Nephron progenitor cell (in vitro differentiated cells): ENCODE measurements at regions not wholly inside any gene's neighbourhood (a gene's known extent, or its start where the extent isn't known, plus 50 kb on each side); places are given as distances from the start of the nearest gene placed in this dataset.
A peak's percentile ranks its signal among the peaks of the same experiment; 100 is the strongest.

Experiments
- DNase-seq: peaks from one replicate; pipeline ENCODE4 v3.0.0; 2021
- H3K27ac Mint-ChIP-seq: 2 replicates; pipeline ENCODE4 v1.8.0; 2021; ENCODE audit warnings: mild to moderate bottlenecking, moderate library complexity, mixed read lengths
- H3K27me3 Mint-ChIP-seq: 2 replicates; pipeline ENCODE4 v1.8.0; 2021; ENCODE audit warnings: mild to moderate bottlenecking, low read depth, mixed read lengths; ENCODE audit not compliant: poor library complexity
- H3K36me3 Mint-ChIP-seq: 2 replicates; pipeline ENCODE4 v1.8.0; 2021; ENCODE audit warnings: low read depth, mixed read lengths
- H3K4me1 Mint-ChIP-seq: 2 replicates; pipeline ENCODE4 v1.8.0; 2021; ENCODE audit warnings: mixed read lengths
- H3K4me3 Mint-ChIP-seq: 2 replicates; pipeline ENCODE4 v1.8.0; 2021; ENCODE audit warnings: mild to moderate bottlenecking, moderate library complexity, mixed read lengths
- H3K9me3 Mint-ChIP-seq: 2 replicates; pipeline ENCODE4 v1.8.0; 2021; ENCODE audit warnings: mild to moderate bottlenecking, moderate library complexity, mixed read lengths
- TF ChIP-seq, protein P1 (sequence below): fragments of 200-600 bp; sonication (generic); IDR thresholded peaks from 2 replicates; pipeline ENCODE4 v1.5.0; 2021; ENCODE audit warnings: antibody characterized with exemption

DNA sequence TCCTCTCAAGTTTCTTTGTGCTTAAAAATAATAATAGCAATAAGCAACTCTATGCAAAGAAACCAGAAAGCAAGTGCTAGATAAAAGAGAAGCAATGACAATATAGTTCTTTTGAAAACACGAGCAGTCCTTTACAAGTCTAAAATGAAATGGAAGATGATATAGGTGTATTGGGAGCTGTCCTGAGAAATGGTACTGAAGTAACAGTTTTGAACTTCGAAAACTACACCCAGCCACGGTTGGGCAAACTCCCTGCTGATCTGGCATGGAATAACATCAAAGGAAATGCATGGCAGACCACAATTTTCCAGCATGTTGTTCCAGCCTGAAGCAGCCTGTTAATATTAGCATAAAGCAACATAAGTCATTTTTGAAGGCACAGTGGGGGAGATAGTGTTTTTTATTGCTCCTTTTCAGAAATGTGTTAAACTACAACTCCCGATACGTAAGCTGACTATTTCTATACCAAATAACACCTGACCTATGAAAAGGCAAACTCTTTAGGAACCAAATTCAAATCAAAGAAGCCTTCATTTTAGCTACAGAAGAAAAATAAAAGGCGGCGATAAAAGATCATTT, 596.1 kb upstream of the KLHL29 start:
- H3K27ac Mint-ChIP-seq, result no peak overlapping the region
- no peak for DNase-seq
- H3K27me3 Mint-ChIP-seq, result peaks cover 10% of the 10 kb centered on the region
- H3K4me1 Mint-ChIP-seq, result peaks cover 5% of the 10 kb centered on the region
- H3K36me3 Mint-ChIP-seq, result no peaks in the 10 kb centered on the region
- no peak overlapping the region for H3K4me3 Mint-ChIP-seq
- TF ChIP-seq, protein P1, sequence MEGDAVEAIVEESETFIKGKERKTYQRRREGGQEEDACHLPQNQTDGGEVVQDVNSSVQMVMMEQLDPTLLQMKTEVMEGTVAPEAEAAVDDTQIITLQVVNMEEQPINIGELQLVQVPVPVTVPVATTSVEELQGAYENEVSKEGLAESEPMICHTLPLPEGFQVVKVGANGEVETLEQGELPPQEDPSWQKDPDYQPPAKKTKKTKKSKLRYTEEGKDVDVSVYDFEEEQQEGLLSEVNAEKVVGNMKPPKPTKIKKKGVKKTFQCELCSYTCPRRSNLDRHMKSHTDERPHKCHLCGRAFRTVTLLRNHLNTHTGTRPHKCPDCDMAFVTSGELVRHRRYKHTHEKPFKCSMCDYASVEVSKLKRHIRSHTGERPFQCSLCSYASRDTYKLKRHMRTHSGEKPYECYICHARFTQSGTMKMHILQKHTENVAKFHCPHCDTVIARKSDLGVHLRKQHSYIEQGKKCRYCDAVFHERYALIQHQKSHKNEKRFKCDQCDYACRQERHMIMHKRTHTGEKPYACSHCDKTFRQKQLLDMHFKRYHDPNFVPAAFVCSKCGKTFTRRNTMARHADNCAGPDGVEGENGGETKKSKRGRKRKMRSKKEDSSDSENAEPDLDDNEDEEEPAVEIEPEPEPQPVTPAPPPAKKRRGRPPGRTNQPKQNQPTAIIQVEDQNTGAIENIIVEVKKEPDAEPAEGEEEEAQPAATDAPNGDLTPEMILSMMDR, result no peak
- no peaks in the 10 kb centered on the region for H3K9me3 Mint-ChIP-seq

- Mint-ChIP-seq H3K36me3 (no peaks in the 10 kb centered on the region), H3K27me3 (peaks cover 15% of the 10 kb centered on the region), H3K27ac (peak overlapping the region; percentile 70), H3K4me3 (no peak overlapping the region), H3K9me3 (no peaks in the 10 kb centered on the region), H3K4me1 (peaks cover 13% of the 10 kb centered on the region)
- DNase-seq, result no peak
- TF ChIP-seq, protein P1, result no peak
Measured at GRCh38 chr2:22795287-22795866, 589.6 kb upstream of the KLHL29 start.

DNA sequence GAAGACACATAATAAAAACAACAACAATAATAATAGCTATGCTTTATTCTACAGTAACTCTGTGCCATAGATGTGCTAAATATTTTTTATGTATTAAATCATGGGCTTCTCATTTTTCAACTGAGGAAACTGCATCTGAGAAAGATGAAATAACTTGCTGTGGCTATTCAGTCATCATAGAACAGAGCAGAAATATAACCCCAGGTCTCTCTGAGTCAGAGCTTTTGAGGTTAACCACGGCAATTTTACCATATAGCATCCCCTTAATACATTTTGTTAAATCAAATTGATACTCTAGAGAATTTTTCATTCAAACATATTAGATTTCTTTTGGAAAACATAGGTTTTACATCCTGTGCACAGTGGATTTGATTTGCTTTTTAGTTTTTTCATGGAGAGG, 586.6 kb upstream of the KLHL29 start:
- H3K27me3 Mint-ChIP-seq, result peaks cover 9% of the 10 kb centered on the region
- H3K27ac Mint-ChIP-seq, result no peak overlapping the region
- H3K9me3 Mint-ChIP-seq, result no peaks in the 10 kb centered on the region

GRCh38 chr2:22800412-22800811, 584.6 kb upstream of the KLHL29 start:
- Mint-ChIP-seq H3K27ac (no peak overlapping the region), H3K4me1 (peaks cover 27% of the 10 kb centered on the region), H3K4me3 (no peak overlapping the region), H3K36me3 (no peaks in the 10 kb centered on the region), H3K9me3 (peaks cover 16% of the 10 kb centered on the region), H3K27me3 (peaks cover 9% of the 10 kb centered on the region)
- DNase-seq, result peak; percentile 10
- TF ChIP-seq, protein P1, result no peak

More for the DNA sequence above, 586.6 kb upstream of the KLHL29 start:
- DNase-seq, result no peak
- TF ChIP-seq, protein P1, result no peak
- Mint-ChIP-seq H3K4me1 (peaks cover 27% of the 10 kb centered on the region), H3K36me3 (no peaks in the 10 kb centered on the region), H3K4me3 (no peak overlapping the region)

DNA sequence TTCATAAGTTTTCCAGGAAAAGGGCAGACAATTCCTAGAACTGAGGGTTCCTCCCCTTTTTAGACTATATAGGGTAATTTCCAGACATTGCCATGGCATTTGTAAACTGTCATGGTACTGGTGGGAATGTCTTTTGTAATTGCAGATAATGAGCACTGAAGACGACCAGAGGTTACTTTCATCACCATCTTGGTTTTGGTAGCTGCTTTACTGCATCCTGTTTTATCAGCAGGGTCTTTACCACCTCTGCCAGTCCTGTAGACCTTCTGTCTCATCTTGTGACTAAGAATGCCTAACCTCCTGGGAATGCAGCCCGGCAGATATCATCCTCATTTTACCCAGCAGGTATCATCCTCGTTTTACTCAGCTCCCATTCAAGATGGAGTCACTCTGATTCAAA, 583.9 kb upstream of the KLHL29 start:
- no peak overlapping the region for H3K4me3 Mint-ChIP-seq
- TF ChIP-seq, protein P1, result no peak
- DNase-seq, result no peak

DNA sequence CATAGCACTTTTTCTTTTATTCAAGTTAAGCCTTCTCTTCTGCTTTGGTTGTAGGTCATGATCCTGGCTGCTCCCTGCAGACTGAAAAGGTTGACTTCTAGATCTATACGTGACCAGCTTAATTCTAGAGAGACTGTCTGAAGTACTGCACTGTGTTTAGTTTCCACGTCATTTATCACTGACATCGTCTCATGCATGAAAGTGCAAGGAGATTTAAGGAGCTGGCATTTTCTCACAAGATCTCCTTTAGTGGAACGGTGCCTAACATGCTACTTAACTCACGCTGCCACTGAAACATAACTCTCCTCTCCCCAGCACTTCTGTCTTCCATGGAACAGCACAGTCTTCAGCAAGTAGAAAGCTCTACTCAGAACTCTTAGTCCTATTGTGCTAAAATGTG, 583.0 kb upstream of the KLHL29 start:
- TF ChIP-seq, protein P1, result no peak
- Mint-ChIP-seq H3K4me1 (peaks cover 25% of the 10 kb centered on the region), H3K27me3 (peaks cover 6% of the 10 kb centered on the region), H3K36me3 (no peaks in the 10 kb centered on the region), H3K4me3 (no peak overlapping the region), H3K9me3 (peaks cover 32% of the 10 kb centered on the region), H3K27ac (peak overlapping the region; percentile 53)
- DNase-seq, result no peak

More for the DNA sequence above, 583.9 kb upstream of the KLHL29 start:
- Mint-ChIP-seq H3K36me3 (no peaks in the 10 kb centered on the region), H3K4me1 (peaks cover 27% of the 10 kb centered on the region), H3K27me3 (peaks cover 9% of the 10 kb centered on the region), H3K9me3 (peaks cover 23% of the 10 kb centered on the region), H3K27ac (no peak overlapping the region)
